ENCODE measurements at regions not wholly inside any gene's neighbourhood (a gene's known extent, or its start where the extent isn't known, plus 50 kb on each side); places are given as distances from the start of the nearest gene placed in this dataset.

GRCh38 chr13:104532132-104532531 lies 1465.9 kb upstream of the SLC10A2 start:
- TF ChIP-seq, protein P1, sequence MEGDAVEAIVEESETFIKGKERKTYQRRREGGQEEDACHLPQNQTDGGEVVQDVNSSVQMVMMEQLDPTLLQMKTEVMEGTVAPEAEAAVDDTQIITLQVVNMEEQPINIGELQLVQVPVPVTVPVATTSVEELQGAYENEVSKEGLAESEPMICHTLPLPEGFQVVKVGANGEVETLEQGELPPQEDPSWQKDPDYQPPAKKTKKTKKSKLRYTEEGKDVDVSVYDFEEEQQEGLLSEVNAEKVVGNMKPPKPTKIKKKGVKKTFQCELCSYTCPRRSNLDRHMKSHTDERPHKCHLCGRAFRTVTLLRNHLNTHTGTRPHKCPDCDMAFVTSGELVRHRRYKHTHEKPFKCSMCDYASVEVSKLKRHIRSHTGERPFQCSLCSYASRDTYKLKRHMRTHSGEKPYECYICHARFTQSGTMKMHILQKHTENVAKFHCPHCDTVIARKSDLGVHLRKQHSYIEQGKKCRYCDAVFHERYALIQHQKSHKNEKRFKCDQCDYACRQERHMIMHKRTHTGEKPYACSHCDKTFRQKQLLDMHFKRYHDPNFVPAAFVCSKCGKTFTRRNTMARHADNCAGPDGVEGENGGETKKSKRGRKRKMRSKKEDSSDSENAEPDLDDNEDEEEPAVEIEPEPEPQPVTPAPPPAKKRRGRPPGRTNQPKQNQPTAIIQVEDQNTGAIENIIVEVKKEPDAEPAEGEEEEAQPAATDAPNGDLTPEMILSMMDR (IDR thresholded peaks at IDR 0.05) = no peak
- H3K27me3 Mint-ChIP-seq (ENCODE audit: insufficient read depth) = no peaks in the 10 kb centered on the region
- no peak overlapping the region for H3K27ac Mint-ChIP-seq

DNA sequence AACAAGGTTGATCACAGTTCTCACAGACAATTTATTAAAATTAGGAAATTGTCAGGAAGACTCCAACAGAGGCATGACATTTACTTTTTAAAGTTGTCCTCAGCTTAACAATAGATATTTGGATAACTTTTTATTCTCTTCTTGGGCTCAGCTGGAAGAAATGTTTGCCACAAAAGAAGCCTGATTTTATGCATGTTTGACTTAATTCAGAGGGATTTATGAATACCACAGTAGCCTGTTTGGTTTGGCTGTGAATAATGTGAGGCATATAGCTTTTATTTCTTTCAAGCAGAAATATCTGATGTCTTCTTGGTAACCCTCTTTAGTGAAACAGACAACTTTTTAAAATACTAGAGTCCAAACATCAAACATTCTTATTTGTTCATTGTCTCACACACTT lies 1464.5 kb upstream of the SLC10A2 start:
- peaks cover 16% of the 10 kb centered on the region for H3K9me3 Mint-ChIP-seq
- H3K4me1 Mint-ChIP-seq (ENCODE audit: low read depth) = no peaks in the 10 kb centered on the region
- no peak overlapping the region for H3K27ac Mint-ChIP-seq
- no peak overlapping the region for H3K4me3 Mint-ChIP-seq
- TF ChIP-seq, protein P1 (IDR thresholded peaks at IDR 0.05) = no peak
- H3K36me3 Mint-ChIP-seq (ENCODE audit: low read depth) = no peaks in the 10 kb centered on the region
- no peak for DNase-seq
- no peaks in the 10 kb centered on the region for H3K27me3 Mint-ChIP-seq (ENCODE audit: insufficient read depth)

More at GRCh38 chr13:104532132-104532531, 1465.9 kb upstream of the SLC10A2 start:
- no peak overlapping the region for H3K4me3 Mint-ChIP-seq
- no peaks in the 10 kb centered on the region for H3K36me3 Mint-ChIP-seq (ENCODE audit: low read depth)
- no peaks in the 10 kb centered on the region for H3K4me1 Mint-ChIP-seq (ENCODE audit: low read depth)
- DNase-seq = no peak
- H3K9me3 Mint-ChIP-seq = peaks cover 14% of the 10 kb centered on the region

GRCh38 chr13:104526561-104526960 lies 1460.3 kb upstream of the SLC10A2 start:
- H3K27me3 Mint-ChIP-seq (ENCODE audit: insufficient read depth) = no peaks in the 10 kb centered on the region
- no peaks in the 10 kb centered on the region for H3K4me1 Mint-ChIP-seq (ENCODE audit: low read depth)
- H3K36me3 Mint-ChIP-seq (ENCODE audit: low read depth) = peaks cover 5% of the 10 kb centered on the region; the same call in 1 of the 2 replicates

GRCh38 chr13:104525467-104525866 lies 1459.2 kb upstream of the SLC10A2 start:
- no peaks in the 10 kb centered on the region for H3K4me1 Mint-ChIP-seq (ENCODE audit: low read depth)
- H3K9me3 Mint-ChIP-seq = peaks cover 39% of the 10 kb centered on the region
- H3K27ac Mint-ChIP-seq = no peak overlapping the region
- no peak for DNase-seq
- no peaks in the 10 kb centered on the region for H3K27me3 Mint-ChIP-seq (ENCODE audit: insufficient read depth)
- TF ChIP-seq, protein P1 (IDR thresholded peaks at IDR 0.05) = no peak
- H3K4me3 Mint-ChIP-seq = no peak overlapping the region
- H3K36me3 Mint-ChIP-seq (ENCODE audit: low read depth) = peaks cover 5% of the 10 kb centered on the region; the same call in 1 of the 2 replicates

More at GRCh38 chr13:104526561-104526960, 1460.3 kb upstream of the SLC10A2 start:
- H3K9me3 Mint-ChIP-seq = peaks cover 31% of the 10 kb centered on the region
- H3K4me3 Mint-ChIP-seq = no peak overlapping the region
- TF ChIP-seq, protein P1 (IDR thresholded peaks at IDR 0.05) = no peak
- DNase-seq = no peak
- no peak overlapping the region for H3K27ac Mint-ChIP-seq

DNA sequence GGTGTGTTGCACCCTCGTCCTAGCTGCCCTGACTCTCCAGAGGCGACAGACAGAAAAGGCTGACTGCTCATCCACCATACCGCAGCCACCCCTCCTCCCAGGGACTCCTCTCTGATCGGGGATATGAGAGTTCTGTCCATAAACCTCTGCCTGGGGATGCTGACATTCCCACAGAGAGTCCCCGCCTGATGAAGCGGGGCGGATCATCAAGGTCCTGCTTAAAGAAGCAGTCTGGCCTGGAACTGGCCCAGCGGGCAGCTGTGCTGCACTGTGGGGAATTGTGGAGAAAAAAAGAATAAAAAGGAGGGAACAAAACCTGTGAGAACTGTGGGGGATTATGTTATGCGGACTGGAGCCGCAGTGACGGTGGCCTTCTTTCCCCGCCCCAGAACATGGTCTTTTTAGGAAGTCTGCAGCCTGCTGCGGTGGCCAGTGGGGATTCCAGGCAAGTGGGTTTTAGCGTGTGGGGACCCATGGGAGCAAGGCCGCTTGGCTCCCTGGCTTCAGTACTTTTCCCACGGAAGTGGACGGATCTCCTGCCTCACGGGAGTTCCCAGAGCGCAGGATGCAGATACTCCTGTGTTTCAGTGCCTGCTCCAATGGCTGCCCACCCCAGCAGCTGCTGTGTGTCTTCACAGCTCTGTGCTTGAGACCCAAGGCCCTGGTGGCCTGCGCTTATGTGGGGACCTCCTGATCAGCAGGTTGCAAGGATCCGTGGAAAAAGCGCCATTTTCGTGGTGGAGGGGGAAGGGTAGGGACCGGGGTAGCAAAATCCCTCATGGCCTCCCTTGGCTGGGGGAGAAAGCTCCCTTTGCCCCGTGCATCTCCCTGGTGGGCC lies 1456.2 kb upstream of the SLC10A2 start:
- Mint-ChIP-seq H3K4me1 (ENCODE audit: low read depth) (no peaks in the 10 kb centered on the region), H3K36me3 (ENCODE audit: low read depth) (peaks cover 5% of the 10 kb centered on the region; the same call in 1 of the 2 replicates), H3K27me3 (ENCODE audit: insufficient read depth) (no peaks in the 10 kb centered on the region), H3K9me3 (peaks cover 53% of the 10 kb centered on the region), H3K27ac (no peak overlapping the region), H3K4me3 (no peak overlapping the region)
- TF ChIP-seq, protein P1 (IDR thresholded peaks at IDR 0.05) = no peak
- DNase-seq = no peak
